Activated naive CD4-positive, alpha-beta T cell treated with anti-CD3 and anti-CD28 coated beads for 36 hours (primary cell): ENCODE measurements at regions not wholly inside any gene's neighbourhood (a gene's known extent, or its start where the extent isn't known, plus 50 kb on each side); places are given as distances from the start of the nearest gene placed in this dataset.

Experiments
- CTCF ChIA-PET: fragments of 350-600 bp; sonication (Branson Sonifier 250); formaldehyde crosslinking; loops from one replicate; lab custom pipeline; 2021; ENCODE audit warnings: antibody characterized with exemption; lab: Charles Lee
- DNase-seq: peaks from one replicate; pipeline ENCODE4 v3.0.0-alpha.2; 2020
- H3K27ac Mint-ChIP-seq: one replicate; pipeline ENCODE4 v1.8.0; 2021; ENCODE audit warnings: mild to moderate bottlenecking, mixed read lengths
- H3K27me3 Mint-ChIP-seq: one replicate; pipeline ENCODE4 v1.8.0; 2021; ENCODE audit warnings: low read depth, mixed read lengths
- H3K36me3 Mint-ChIP-seq: one replicate; pipeline ENCODE4 v1.8.0; 2021; ENCODE audit warnings: low read depth, mixed read lengths
- H3K4me1 Mint-ChIP-seq: one replicate; pipeline ENCODE4 v1.8.0; 2021; ENCODE audit warnings: low read depth, mixed read lengths
- H3K4me3 Mint-ChIP-seq: one replicate; pipeline ENCODE4 v1.8.0; 2021; ENCODE audit warnings: mild to moderate bottlenecking, moderate library complexity, mixed read lengths
- H3K9me3 Mint-ChIP-seq: one replicate; pipeline ENCODE4 v1.8.0; 2021; ENCODE audit warnings: mixed read lengths
- intact Hi-C: fragments of 100-400 bp; cut with micrococcal nuclease; formaldehyde crosslinking; loops from one replicate; pipeline ENCODE4 v1.15.1; 2023

DNA sequence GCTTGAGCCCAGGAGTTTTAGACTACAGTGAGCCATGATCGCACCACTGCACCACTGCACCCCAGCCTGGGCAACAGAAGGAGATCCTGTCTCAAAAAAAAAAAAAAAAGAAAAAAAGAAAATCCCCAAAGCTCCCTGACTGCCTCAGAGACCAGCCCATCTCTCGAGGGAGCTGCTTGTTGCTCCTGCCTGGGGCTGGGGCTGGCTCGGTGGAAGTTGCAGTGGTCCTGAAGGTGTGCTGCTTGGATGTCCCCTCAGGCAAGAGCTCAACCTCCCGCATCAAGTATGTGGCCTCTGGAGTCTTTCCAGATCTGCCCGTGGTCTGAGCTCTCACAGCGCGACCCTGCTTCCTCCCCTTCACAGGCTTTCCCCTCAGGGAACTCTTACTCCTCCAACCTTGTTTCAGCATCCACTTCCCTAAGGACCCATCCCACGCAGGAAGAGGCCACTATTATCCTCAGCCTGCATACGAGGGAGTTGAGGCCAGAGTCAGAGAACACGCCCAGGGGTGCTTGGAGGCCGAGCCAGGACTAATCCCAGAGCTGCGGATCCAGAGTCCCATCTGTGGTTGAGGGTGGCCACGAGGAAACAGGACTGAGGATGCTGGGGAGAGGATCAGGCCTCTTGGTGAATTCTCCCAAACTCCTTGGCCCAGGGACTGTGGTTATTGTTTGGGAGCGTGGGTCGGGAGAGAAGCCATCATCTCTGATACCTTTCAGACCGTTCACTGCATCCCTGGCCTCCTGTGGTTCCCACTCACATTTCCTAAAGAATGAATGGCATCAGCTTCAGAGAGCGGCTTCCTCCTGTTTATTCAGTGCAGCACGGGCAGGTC is 624.6 kb downstream of the AACS start:
- Mint-ChIP-seq H3K36me3 (no peaks in the 10 kb centered on the region), H3K27ac (no peak overlapping the region), H3K4me1 (no peaks in the 10 kb centered on the region), H3K4me3 (no peak overlapping the region), H3K9me3 (no peaks in the 10 kb centered on the region), H3K27me3 (peaks cover 4% of the 10 kb centered on the region)
- intact Hi-C loops, result no loop called here
- no peak for DNase-seq
- CTCF ChIA-PET, result no interaction called here

DNA sequence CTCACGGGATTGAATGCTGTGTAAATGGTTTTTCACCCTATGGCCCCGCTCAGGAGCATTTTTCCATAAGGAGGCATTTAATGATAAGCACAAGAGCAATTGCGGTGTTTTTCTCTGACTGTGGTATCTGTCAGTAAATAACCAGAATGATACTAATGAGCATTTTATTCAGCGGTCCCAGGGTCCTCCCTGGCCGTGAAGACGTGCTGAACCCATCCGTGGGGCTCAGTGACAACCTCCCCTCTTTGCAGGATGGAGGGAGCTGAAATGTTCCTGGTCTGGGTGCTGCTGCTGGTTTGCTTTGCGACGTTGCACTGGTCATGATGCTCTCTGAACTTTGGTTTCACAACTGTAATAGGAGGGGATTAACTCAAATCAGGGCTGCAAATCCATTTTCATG is 625.6 kb downstream of the AACS start:
- Mint-ChIP-seq H3K27ac (no peak overlapping the region), H3K9me3 (no peaks in the 10 kb centered on the region), H3K4me3 (no peak overlapping the region), H3K27me3 (no peaks in the 10 kb centered on the region), H3K4me1 (no peaks in the 10 kb centered on the region), H3K36me3 (no peaks in the 10 kb centered on the region)
- DNase-seq, result no peak
- CTCF ChIA-PET, result no interaction called here
- intact Hi-C loops, result no loop called here

DNA sequence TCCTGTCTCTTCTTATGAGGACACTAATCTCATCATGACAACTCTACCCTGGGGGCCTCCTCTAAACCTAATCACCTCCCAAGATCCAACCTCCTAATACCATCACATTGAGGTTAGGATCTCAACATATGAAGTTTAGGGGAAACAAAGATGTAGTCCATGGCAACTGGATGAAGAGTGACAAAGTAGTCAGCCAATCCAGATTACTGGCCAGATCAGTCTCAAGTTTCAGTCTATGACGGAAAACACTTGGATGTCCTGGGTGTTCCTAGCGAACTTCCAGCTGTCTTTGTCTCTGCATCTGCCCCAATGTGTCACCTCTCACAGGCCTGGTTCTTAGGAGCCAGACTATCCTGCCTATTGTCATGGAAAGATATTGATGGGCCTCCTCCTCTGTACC is 630.8 kb downstream of the AACS start:
- DNase-seq, result no peak
- Mint-ChIP-seq H3K36me3 (no peaks in the 10 kb centered on the region), H3K4me1 (no peaks in the 10 kb centered on the region), H3K27ac (no peak overlapping the region), H3K9me3 (no peaks in the 10 kb centered on the region), H3K27me3 (no peaks in the 10 kb centered on the region), H3K4me3 (no peak overlapping the region)
- CTCF ChIA-PET, result no interaction called here
- intact Hi-C loops, result no loop called here

DNA sequence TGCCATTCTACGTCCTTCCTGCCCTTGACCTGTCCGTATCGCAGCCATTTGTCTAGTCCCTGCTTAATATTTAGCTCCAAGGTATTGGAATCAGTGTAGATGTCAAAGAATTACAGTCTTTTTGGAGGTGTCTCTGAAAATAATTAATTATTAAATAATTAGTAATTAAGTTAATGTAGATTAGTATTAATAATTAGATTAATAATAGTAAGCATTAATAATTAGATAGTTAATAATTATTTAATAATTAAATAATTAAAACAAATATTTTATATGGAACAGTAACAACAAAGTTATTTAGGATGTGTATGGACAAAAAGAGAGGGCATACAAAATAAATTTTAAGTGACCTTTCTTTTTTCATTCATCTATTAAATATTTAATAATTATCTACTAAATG is 639.6 kb downstream of the AACS start:
- CTCF ChIA-PET, result no interaction called here
- DNase-seq, result no peak
- no peaks in the 10 kb centered on the region for H3K4me1 Mint-ChIP-seq
- intact Hi-C loops, result no loop called here
- H3K36me3 Mint-ChIP-seq, result no peaks in the 10 kb centered on the region
- H3K9me3 Mint-ChIP-seq, result peaks cover 10% of the 10 kb centered on the region
- H3K27me3 Mint-ChIP-seq, result no peaks in the 10 kb centered on the region
- H3K4me3 Mint-ChIP-seq, result no peak overlapping the region
- no peak overlapping the region for H3K27ac Mint-ChIP-seq

DNA sequence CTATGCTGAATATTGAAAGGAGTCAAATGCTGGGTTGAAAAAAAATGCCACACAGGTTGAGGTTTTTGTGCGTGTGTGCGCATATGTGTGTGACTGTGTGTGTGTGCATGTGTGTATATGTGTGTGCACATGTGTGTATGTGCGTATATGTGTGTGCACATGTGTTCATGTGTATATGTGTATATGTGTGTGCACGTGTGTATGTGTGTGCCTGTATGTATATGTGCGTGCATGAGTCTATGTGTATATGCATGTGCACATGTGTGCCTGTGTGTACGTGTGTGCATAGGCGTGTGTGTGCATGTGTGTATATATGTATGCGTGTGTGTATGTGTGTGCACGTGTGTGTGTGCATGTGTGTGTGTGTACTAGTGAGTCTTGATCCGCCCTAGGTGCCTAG is 655.7 kb downstream of the AACS start:
- CTCF ChIA-PET, result interaction anchor here (0.5 kb wide), 1 partner anchor 63 kb away, joined by 3 read pairs; no protein-coding TSS in a partner anchor
- no peak for DNase-seq
- no peaks in the 10 kb centered on the region for H3K27me3 Mint-ChIP-seq
- H3K9me3 Mint-ChIP-seq, result peaks cover 11% of the 10 kb centered on the region
- intact Hi-C loops, result no loop called here
- peaks cover 1% of the 10 kb centered on the region for H3K36me3 Mint-ChIP-seq
- no peak overlapping the region for H3K27ac Mint-ChIP-seq
- H3K4me1 Mint-ChIP-seq, result no peaks in the 10 kb centered on the region
- H3K4me3 Mint-ChIP-seq, result no peak overlapping the region

DNA sequence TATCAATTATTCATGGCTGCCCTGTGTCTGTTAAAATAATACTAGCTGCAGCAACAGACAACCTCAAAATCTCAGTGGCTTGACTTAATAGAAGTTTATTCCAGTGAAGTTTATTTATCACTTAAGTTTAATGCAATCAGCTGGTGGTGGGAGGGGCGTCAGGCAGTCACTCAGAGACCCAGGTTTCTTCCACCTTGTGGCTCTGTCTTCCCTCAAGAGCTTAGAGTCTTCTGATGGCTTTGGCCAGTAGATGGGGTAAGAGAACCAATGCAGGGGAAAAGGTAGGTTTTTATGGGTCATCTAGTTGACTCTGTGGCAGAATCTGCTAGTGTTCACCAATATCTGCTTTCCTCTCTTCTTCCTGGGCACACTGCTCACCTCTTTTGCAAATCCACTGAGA is 668.9 kb downstream of the AACS start:
- H3K4me1 Mint-ChIP-seq, result no peaks in the 10 kb centered on the region
- no peak overlapping the region for H3K27ac Mint-ChIP-seq
- H3K9me3 Mint-ChIP-seq, result peaks cover 8% of the 10 kb centered on the region
- CTCF ChIA-PET, result no interaction called here
- no peak for DNase-seq
- no peak overlapping the region for H3K4me3 Mint-ChIP-seq
- no peaks in the 10 kb centered on the region for H3K27me3 Mint-ChIP-seq
- H3K36me3 Mint-ChIP-seq, result no peaks in the 10 kb centered on the region
- intact Hi-C loops, result no loop called here

DNA sequence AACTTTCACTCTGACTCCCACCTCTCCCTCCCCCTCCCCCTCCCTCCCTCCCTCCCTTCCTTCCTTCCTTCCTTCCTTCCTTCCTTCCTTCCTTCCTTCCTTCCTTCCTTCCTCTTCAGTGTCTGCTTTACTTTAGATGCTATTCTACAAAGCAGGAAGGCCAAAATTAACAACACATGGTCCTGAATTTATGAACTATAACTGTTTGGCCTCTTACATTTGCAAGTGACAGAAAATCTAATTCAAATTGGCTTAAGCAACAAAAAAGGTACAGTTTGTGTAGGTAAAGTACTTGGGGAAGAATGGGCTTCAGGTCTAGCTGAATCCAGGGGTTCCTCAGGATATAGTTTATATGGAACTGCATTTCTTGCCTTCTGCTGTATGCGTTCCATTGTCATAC is 673.0 kb downstream of the AACS start:
- peaks cover 4% of the 10 kb centered on the region for H3K9me3 Mint-ChIP-seq
- CTCF ChIA-PET, result no interaction called here
- intact Hi-C loops, result no loop called here

DNA sequence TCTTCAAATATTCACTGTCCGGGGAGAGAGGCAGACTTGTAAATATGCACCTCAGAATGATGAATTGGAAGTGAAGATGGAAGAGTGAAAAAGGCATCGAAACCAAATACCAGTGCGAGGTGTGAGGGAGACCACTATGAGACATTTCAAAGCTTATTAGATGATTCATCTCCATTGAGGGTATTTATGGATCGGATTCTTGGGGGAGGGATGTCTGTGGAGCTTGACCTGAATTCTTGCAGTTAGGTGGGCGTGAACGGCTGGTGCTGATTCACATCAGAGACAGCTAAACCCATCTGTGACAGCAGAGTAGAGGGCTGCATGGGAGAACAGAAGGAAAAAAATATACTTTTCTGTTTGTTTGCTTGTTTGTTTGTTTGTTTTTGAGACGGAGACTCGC is 677.2 kb downstream of the AACS start:
- intact Hi-C loops, result no loop called here
- CTCF ChIA-PET, result no interaction called here

More for the DNA sequence above, 673.0 kb downstream of the AACS start:
- Mint-ChIP-seq H3K36me3 (no peaks in the 10 kb centered on the region), H3K4me3 (no peak overlapping the region), H3K27me3 (no peaks in the 10 kb centered on the region), H3K4me1 (no peaks in the 10 kb centered on the region), H3K27ac (no peak overlapping the region)
- no peak for DNase-seq

DNA sequence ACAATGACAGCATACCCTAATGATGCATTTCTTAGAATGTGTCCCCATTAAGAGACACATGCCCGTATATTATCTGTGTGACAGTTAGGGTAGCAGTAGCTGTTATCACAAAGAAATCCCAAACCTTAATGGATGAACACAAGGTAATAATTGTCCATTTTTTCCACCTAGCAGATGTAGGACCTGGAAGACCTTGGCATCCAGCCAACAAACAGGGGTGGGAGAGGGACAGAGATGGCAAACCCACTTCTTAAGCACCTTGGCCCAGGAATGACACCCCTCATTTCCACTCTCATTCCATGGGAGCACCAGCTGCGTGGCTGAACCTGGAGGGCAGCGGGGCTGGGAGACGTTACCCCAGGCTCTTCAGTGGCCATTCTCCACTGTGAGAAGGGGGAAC is 679.0 kb downstream of the AACS start:
- H3K36me3 Mint-ChIP-seq, result no peaks in the 10 kb centered on the region
- no peaks in the 10 kb centered on the region for H3K27me3 Mint-ChIP-seq
- no peaks in the 10 kb centered on the region for H3K9me3 Mint-ChIP-seq
- CTCF ChIA-PET, result no interaction called here
- H3K4me1 Mint-ChIP-seq, result no peaks in the 10 kb centered on the region
- no peak for DNase-seq
- intact Hi-C loops, result no loop called here
- H3K27ac Mint-ChIP-seq, result no peak overlapping the region
- no peak overlapping the region for H3K4me3 Mint-ChIP-seq

More for the DNA sequence above, 677.2 kb downstream of the AACS start:
- H3K27me3 Mint-ChIP-seq, result no peaks in the 10 kb centered on the region
- no peak for DNase-seq
- H3K27ac Mint-ChIP-seq, result no peak overlapping the region
- H3K4me3 Mint-ChIP-seq, result no peak overlapping the region
- H3K4me1 Mint-ChIP-seq, result no peaks in the 10 kb centered on the region
- H3K36me3 Mint-ChIP-seq, result no peaks in the 10 kb centered on the region
- no peaks in the 10 kb centered on the region for H3K9me3 Mint-ChIP-seq

DNA sequence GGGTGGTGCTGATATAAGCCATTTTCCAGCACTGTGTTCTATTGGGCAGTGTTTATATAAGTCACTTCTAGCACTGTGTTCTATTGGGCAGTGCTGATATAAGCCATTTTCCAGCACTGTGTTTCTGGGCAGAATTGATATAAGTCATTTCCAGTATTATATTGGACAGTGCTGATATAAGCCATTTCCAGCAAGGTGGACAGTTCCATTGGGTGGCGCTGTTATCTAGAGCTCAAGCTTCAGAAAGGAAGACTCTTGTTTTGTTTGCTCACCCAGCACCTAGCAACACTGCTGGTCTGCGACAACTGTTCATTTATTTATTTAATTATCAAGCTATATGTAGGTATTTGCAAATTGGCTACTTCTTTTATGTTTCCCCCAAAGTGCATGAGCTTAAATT is 690.3 kb downstream of the AACS start:
- H3K36me3 Mint-ChIP-seq, result no peaks in the 10 kb centered on the region
- H3K27ac Mint-ChIP-seq, result no peak overlapping the region
- no peak for DNase-seq
- H3K4me1 Mint-ChIP-seq, result no peaks in the 10 kb centered on the region
- no peaks in the 10 kb centered on the region for H3K9me3 Mint-ChIP-seq
- intact Hi-C loops, result no loop called here
- no peak overlapping the region for H3K4me3 Mint-ChIP-seq
- H3K27me3 Mint-ChIP-seq, result no peaks in the 10 kb centered on the region
- CTCF ChIA-PET, result no interaction called here

DNA sequence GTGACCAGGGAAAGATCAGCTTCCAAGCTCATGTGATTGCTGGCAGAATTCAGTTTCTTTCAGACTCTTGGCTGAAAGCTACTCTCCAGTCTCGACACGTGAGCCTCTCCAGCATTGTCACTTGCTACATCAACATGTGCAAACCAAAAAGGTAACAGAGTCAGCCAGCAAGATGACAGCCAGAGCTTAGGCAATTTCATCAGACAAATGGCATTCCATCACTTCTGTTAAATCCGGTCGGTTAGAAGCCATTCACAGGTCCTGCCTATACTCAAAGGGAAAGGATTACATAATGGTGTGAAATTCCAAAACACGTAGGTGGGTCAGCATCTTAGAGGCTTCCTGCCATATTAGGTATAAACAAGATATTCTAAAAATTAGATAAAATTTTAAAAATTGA is 700.9 kb downstream of the AACS start:
- H3K27ac Mint-ChIP-seq, result no peak overlapping the region
- DNase-seq, result no peak
- H3K27me3 Mint-ChIP-seq, result no peaks in the 10 kb centered on the region
- no peaks in the 10 kb centered on the region for H3K36me3 Mint-ChIP-seq
- H3K9me3 Mint-ChIP-seq, result peaks cover 3% of the 10 kb centered on the region
- no peak overlapping the region for H3K4me3 Mint-ChIP-seq
- H3K4me1 Mint-ChIP-seq, result no peaks in the 10 kb centered on the region
- intact Hi-C loops, result no loop called here
- CTCF ChIA-PET, result no interaction called here

DNA sequence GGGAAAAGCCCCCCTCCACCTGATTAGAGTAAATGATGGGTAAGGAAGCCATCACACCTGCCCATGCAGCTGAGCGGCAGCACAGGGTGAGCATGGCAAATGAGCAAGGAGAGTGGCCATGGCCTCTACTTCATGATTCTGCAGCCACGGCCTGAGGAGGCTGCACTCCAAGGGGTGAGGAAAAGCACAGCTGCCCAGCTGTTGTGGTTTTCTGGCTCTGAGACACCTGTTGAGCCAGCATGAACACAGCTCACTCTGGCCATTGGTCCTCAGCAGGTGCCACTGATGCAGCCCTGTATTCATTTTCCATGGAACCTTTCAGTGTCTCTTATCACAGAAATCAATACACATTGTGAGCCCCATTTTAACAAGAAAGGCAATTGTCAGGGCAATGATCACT is 707.2 kb downstream of the AACS start:
- intact Hi-C loops, result no loop called here
- no peaks in the 10 kb centered on the region for H3K4me1 Mint-ChIP-seq
- peaks cover 3% of the 10 kb centered on the region for H3K27me3 Mint-ChIP-seq
- H3K9me3 Mint-ChIP-seq, result peaks cover 4% of the 10 kb centered on the region
- DNase-seq, result no peak
- no peak overlapping the region for H3K4me3 Mint-ChIP-seq
- no peaks in the 10 kb centered on the region for H3K36me3 Mint-ChIP-seq
- no peak overlapping the region for H3K27ac Mint-ChIP-seq
- CTCF ChIA-PET, result no interaction called here

DNA sequence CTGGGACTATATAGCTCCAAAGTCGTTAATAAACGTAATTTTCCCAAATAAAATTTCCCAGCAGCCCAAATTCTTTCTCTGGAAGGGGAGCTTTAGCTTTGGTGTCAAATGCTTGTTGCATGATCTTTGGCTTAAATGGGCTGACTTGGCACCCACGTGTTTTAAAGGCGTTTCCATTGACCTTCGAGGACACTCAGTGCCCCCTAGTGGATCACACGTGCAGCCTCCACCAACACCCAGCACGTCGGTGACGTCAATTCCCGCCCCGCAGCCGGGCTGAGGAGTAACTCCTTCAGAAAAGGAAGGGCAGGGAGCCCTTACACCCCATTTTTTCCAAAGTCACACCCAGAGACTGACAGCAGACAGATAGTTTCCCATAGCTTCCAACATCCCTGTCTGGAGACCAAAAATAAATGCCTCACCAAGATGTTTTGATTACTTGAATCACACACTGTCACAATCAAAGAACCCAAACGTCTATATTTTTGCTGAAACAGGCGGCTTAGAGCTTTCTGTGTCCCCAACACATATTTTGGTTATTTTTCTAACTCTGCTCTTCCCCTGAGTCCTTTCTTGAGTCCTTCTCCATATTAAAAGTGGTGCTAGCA is 707.9 kb downstream of the AACS start:
- Mint-ChIP-seq H3K36me3 (no peaks in the 10 kb centered on the region), H3K27ac (no peak overlapping the region), H3K4me1 (no peaks in the 10 kb centered on the region), H3K9me3 (peaks cover 4% of the 10 kb centered on the region), H3K4me3 (no peak overlapping the region), H3K27me3 (peaks cover 3% of the 10 kb centered on the region)
- CTCF ChIA-PET, result interaction anchor here (0.9 kb wide), 1 partner anchor 191 kb away, joined by 3 read pairs; no protein-coding TSS in a partner anchor
- intact Hi-C loops, result no loop called here
- peak; percentile 24 for DNase-seq
